IMR-90 (cell line): ENCODE measurements at regions not wholly inside any gene's neighbourhood (a gene's known extent, or its start where the extent isn't known, plus 50 kb on each side); places are given as distances from the start of the nearest gene placed in this dataset.
"Not testable (repeated sequence)": the region's sequence is repeated elsewhere in the genome, so short reads cannot be mapped to it uniquely, and the experiment has no call there.

Experiments
- ATAC-seq: fragments of 200-7000 bp; cut with Tn5 transposase; 2 replicates; pipeline ENCODE4 v1.9.1; 2020; ENCODE audit warnings: low read depth, mild to moderate bottlenecking, moderate library complexity
- BruUV-seq: library from RNA; stranded (reverse); fragments of 400-500 nt; replicated peaks from 2 replicates; lab custom pipeline; 2021; lab: Mats Ljungman, UMichigan
- CTCF ChIA-PET: fragments of 300-600 bp; formaldehyde crosslinking; extraction: SDS; loops from one replicate; lab custom pipeline; 2021; ENCODE audit warnings: antibody characterized with exemption; lab: Yijun Ruan, JAX
- POLR2A ChIA-PET: fragments of 300-600 bp; sonication (Branson Sonifier 250); formaldehyde crosslinking; loops from one replicate; lab custom pipeline; 2022; ENCODE audit warnings: antibody characterized with exemption; ENCODE audit not compliant: unreplicated experiment; lab: Charles Lee
- DNase-seq: peaks from one replicate; pipeline ENCODE4 v3.0.0; 2013
- H2AFZ ChIP-seq: replicated peaks from 2 replicates; pipeline ENCODE3; 2013; ENCODE audit warnings: low read length, mild to moderate bottlenecking; ENCODE audit not compliant: poor library complexity
- H2AK5ac ChIP-seq: 2 replicates; pipeline ENCODE4 v1.6.1; 2013; ENCODE audit warnings: low read depth, low read length, inconsistent platforms
- H2AK9ac ChIP-seq: replicated peaks from 2 replicates; pipeline ENCODE3; 2013; ENCODE audit warnings: mild to moderate bottlenecking, low read depth, low read length, moderate library complexity; ENCODE audit not compliant: poor library complexity
- H2BK120ac ChIP-seq: 2 replicates; pipeline ENCODE4 v1.6.1; 2013; ENCODE audit warnings: low read depth, low read length, inconsistent platforms
- H2BK15ac ChIP-seq: 3 replicates; pipeline ENCODE4 v1.6.1; 2013; ENCODE audit warnings: low read depth, low read length, inconsistent platforms
- H2BK20ac ChIP-seq: 2 replicates; pipeline ENCODE4 v1.6.1; 2013; ENCODE audit warnings: low read depth, mild to moderate bottlenecking, inconsistent platforms, low read length, moderate library complexity
- H2BK5ac ChIP-seq: 2 replicates; pipeline ENCODE4 v1.6.1; 2013; ENCODE audit warnings: mild to moderate bottlenecking, low read depth, low read length, inconsistent platforms; ENCODE audit not compliant: poor library complexity, severe bottlenecking
- H3K14ac ChIP-seq: replicated peaks from 2 replicates; pipeline ENCODE4 v1.6.1; 2013; ENCODE audit warnings: low read depth, low read length, inconsistent platforms
- H3K18ac ChIP-seq: 2 replicates; pipeline ENCODE4 v1.6.1; 2013; ENCODE audit warnings: low read depth, low read length, control low read depth
- H3K23ac ChIP-seq: 2 replicates; pipeline ENCODE4 v1.6.1; 2013; ENCODE audit warnings: low read depth, low read length, inconsistent platforms
- H3K27ac ChIP-seq: 2 replicates; pipeline ENCODE4 v1.5.1; 2013; ENCODE audit warnings: mild to moderate bottlenecking, control low read depth, low read length; ENCODE audit not compliant: insufficient read depth
- H3K27me3 ChIP-seq: 2 replicates; pipeline ENCODE4 v1.6.1; 2013; ENCODE audit warnings: low read length; ENCODE audit not compliant: control insufficient read depth, insufficient read depth
- H3K36me3 ChIP-seq: 2 replicates; pipeline ENCODE4 v1.6.1; 2013; ENCODE audit warnings: low read length, mixed read lengths; ENCODE audit not compliant: control insufficient read depth, insufficient read depth
- H3K4ac ChIP-seq: 2 replicates; pipeline ENCODE4 v1.6.1; 2013; ENCODE audit warnings: low read depth, low read length, inconsistent platforms
- H3K4me1 ChIP-seq: 2 replicates; pipeline ENCODE4 v1.6.1; 2013; ENCODE audit warnings: low read length, mixed read lengths; ENCODE audit not compliant: control insufficient read depth, insufficient read depth
- H3K4me2 ChIP-seq: 2 replicates; pipeline ENCODE4 v1.6.1; 2013; ENCODE audit warnings: low read depth, mild to moderate bottlenecking, control low read depth, low read length, moderate library complexity
- H3K4me3 ChIP-seq: 2 replicates; pipeline ENCODE4 v1.5.1; 2013; ENCODE audit warnings: low read depth, mild to moderate bottlenecking, control low read depth, low read length, moderate library complexity; ENCODE audit not compliant: insufficient read depth
- H3K56ac ChIP-seq: 2 replicates; pipeline ENCODE4 v1.6.1; 2013; ENCODE audit warnings: low read length, inconsistent platforms; ENCODE audit not compliant: insufficient read depth; ENCODE audit errors: extremely low read depth
- H3K79me1 ChIP-seq, 2 experiments: 2 replicates each; pipeline ENCODE4 v1.6.1; 2013; ENCODE audit warnings: low read length in 2 of 2, inconsistent platforms in 1 of 2, low read depth in 1 of 2
- H3K9ac ChIP-seq: 2 replicates; pipeline ENCODE4 v1.6.1; 2013; ENCODE audit warnings: low read depth, low read length, control low read depth
- H3K9me1 ChIP-seq: 2 replicates; pipeline ENCODE4 v1.6.1; 2013; ENCODE audit warnings: low read length, inconsistent platforms; ENCODE audit not compliant: insufficient read depth
- H3K9me3 ChIP-seq: 2 replicates; pipeline ENCODE4 v1.6.1; 2013; ENCODE audit warnings: low read length; ENCODE audit not compliant: control insufficient read depth, insufficient read depth
- H4K20me1 ChIP-seq: 2 replicates; pipeline ENCODE4 v1.6.1; 2013; ENCODE audit warnings: low read length, inconsistent platforms; ENCODE audit not compliant: insufficient read depth
- H4K5ac ChIP-seq: 2 replicates; pipeline ENCODE4 v1.6.1; 2013; ENCODE audit warnings: mild to moderate bottlenecking, low read depth, low read length, control low read depth
- H4K8ac ChIP-seq, 2 experiments: 2 replicates each; pipeline ENCODE4 v1.6.1; 2013; ENCODE audit warnings: low read depth in 2 of 2, low read length in 2 of 2, control low read depth in 1 of 2, inconsistent platforms in 1 of 2
- H4K91ac ChIP-seq: 2 replicates; pipeline ENCODE4 v1.6.1; 2013; ENCODE audit warnings: low read depth, low read length, inconsistent platforms; ENCODE audit not compliant: insufficient read depth
- WGBS, 2 experiments: methylation state at CpG; one replicate each; pipeline versions ENCODE4 v1.1.5 to v1.1.7; 2013; ENCODE audit warnings: missing lambda C conversion rate in 2 of 2; ENCODE audit not compliant: insufficient read length in 1 of 2; ENCODE audit errors: extremely low coverage in 2 of 2; 5-methylcytosine and 5-hydroxymethylcytosine counted together
- dilution Hi-C: fragments of 300-500 bp; cut with HindIII; formaldehyde crosslinking; loops from one replicate; pipeline ENCODE4 v1.14.3; 2018; ENCODE audit warnings: low sequenced_read_pairs; ENCODE audit not compliant: unreplicated experiment
- in situ Hi-C: fragments of 300-500 bp; cut with MboI; formaldehyde crosslinking; loops from 3 replicates; pipeline ENCODE4 v1.14.3; 2019; ENCODE audit warnings: low sequenced_read_pairs, inconsistent platforms, mixed read lengths
- intact Hi-C: fragments of 100-400 bp; cut with micrococcal nuclease; formaldehyde crosslinking; loops from 2 replicates; pipeline ENCODE4 v1.10.0; 2022

- H3K4me1 ChIP-seq, H3K18ac ChIP-seq, H3K9ac ChIP-seq, H3K4me3 ChIP-seq, H3K9me3 ChIP-seq, H2BK15ac ChIP-seq, H4K5ac ChIP-seq, H3K23ac ChIP-seq, H3K27ac ChIP-seq, H4K91ac ChIP-seq, H2BK5ac ChIP-seq, H3K4ac ChIP-seq, H3K79me1 ChIP-seq, POLR2A ChIA-PET, H4K20me1 ChIP-seq, H2AK5ac ChIP-seq, H2BK120ac ChIP-seq, intact Hi-C loops, H3K9me1 ChIP-seq, H4K8ac ChIP-seq, dilution Hi-C loops, H2AFZ ChIP-seq, H3K4me2 ChIP-seq, BruUV-seq, CTCF ChIA-PET, H3K27me3 ChIP-seq, DNase-seq, H3K36me3 ChIP-seq, H3K56ac ChIP-seq, H3K14ac ChIP-seq, H2AK9ac ChIP-seq, in situ Hi-C loops, ATAC-seq, H2BK20ac ChIP-seq: not testable (repeated sequence)
- WGBS, 2 experiments: no CpG with 5 or more reads among the region's 4 CpGs
These were observed 143.2 kb downstream of the FAM72B start for GRCh38 chr1:121040974-121041373.

DNA sequence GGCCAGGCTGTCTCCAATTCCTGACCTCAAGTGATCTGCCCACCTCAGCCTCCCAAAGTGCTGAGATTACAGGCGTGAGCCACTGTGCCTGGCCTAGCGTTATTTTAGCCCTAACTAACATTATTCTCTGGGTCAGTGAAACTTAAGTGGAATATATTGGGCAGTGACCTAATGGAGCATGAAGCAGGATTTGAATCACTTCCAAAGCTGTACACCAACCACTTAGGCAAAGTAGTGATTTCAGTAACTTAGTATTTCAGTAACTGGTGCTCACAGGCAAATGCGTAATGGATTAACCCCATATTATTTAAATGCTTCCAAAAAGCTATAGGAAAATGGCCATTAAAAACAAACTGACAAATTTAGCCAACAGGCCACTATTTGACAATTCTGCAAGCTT is 142.6 kb downstream of the FAM72B start:
- ATAC-seq, in situ Hi-C loops, H3K14ac ChIP-seq, H3K18ac ChIP-seq, H2AK5ac ChIP-seq, H3K36me3 ChIP-seq, H3K23ac ChIP-seq, H3K27ac ChIP-seq, H3K4me2 ChIP-seq, dilution Hi-C loops, H3K4me3 ChIP-seq, H4K20me1 ChIP-seq, H2BK120ac ChIP-seq, H2AFZ ChIP-seq, H4K5ac ChIP-seq, H3K4ac ChIP-seq, intact Hi-C loops, DNase-seq, H3K79me1 ChIP-seq, H2AK9ac ChIP-seq, H2BK5ac ChIP-seq, H2BK20ac ChIP-seq, BruUV-seq, H3K27me3 ChIP-seq, CTCF ChIA-PET, H3K9me1 ChIP-seq, H4K8ac ChIP-seq, H2BK15ac ChIP-seq, H3K9me3 ChIP-seq, H4K91ac ChIP-seq, H3K56ac ChIP-seq, H3K9ac ChIP-seq, POLR2A ChIA-PET, H3K4me1 ChIP-seq: not testable (repeated sequence)
- no CpG with 5 or more reads among the region's 3 CpGs for WGBS, 2 experiments
